Vagina (tissue), 2 donors: ENCODE measurements at regions not wholly inside any gene's neighbourhood (a gene's known extent, or its start where the extent isn't known, plus 50 kb on each side); places are given as distances from the start of the nearest gene placed in this dataset.

Source experiments
- DNase-seq, 2 donors: peaks; one replicate each; pipeline ENCODE4 v3.0.0-alpha.2; 2017; ENCODE audit errors: extremely low spot score in 2 of 2
- H3K27ac ChIP-seq: fragments of 200-600 bp; sonication (generic); one replicate; pipeline ENCODE4 v1.5.1; 2019
- H3K27me3 ChIP-seq: fragments of 200-600 bp; sonication (generic); one replicate; pipeline ENCODE4 v1.5.1; 2019
- H3K36me3 ChIP-seq, 2 donors: fragments of 200-600 bp; sonication (generic); one replicate each; pipeline ENCODE4 v1.5.1; 2017 to 2019
- H3K4me1 ChIP-seq: fragments of 200-600 bp; sonication (generic); one replicate; pipeline ENCODE4 v1.5.1; 2019
- H3K4me3 ChIP-seq, 2 donors: fragments of 200-600 bp; sonication (generic); 1 replicate in 1 of 2; 2 replicates in 1 of 2; pipeline ENCODE4 v1.5.1; 2016 to 2019
- H3K9me3 ChIP-seq: fragments of 200-600 bp; sonication (generic); one replicate; pipeline ENCODE4 v1.5.1; 2019
- CTCF ChIP-seq, 3 experiments: fragments of 450-650 bp in 2 of 3; fragments of 200-600 bp in 1 of 3; sonication (generic) in 1 of 3; IDR thresholded peaks; one replicate each; pipeline ENCODE4 v1.5.1; 2017 to 2019; ENCODE audit warnings: antibody characterized with exemption in 3 of 3, mild to moderate bottlenecking in 2 of 3, moderate library complexity in 2 of 3
- POLR2A ChIP-seq, 2 donors: fragments of 450-650 bp; IDR thresholded peaks; one replicate each; pipeline ENCODE4 v1.6.1; 2017; ENCODE audit warnings: antibody characterized with exemption in 2 of 2, mild to moderate bottlenecking in 2 of 2, moderate library complexity in 2 of 2
- POLR2AphosphoS5 ChIP-seq, 2 donors: sonication (generic); formaldehyde crosslinking; IDR thresholded peaks; one replicate each; pipeline ENCODE4 v1.9.0; 2017; ENCODE audit warnings: antibody characterized with exemption in 2 of 2, mild to moderate bottlenecking in 2 of 2, low read depth in 1 of 2; ENCODE audit not compliant: insufficient read depth in 1 of 2
- intact Hi-C: fragments of 100-400 bp; cut with DNase I; formaldehyde crosslinking; loops from one replicate; pipeline ENCODE4 v1.15.1; 2023

GRCh38 chr1:8200317-8201115 lies 117.4 kb upstream of the SLC45A1 start:
- intact Hi-C loops: loop anchor here (5.0 kb wide), 1 partner anchor 68 kb away; no protein-coding TSS in a partner anchor
- H3K4me3 ChIP-seq: no peak overlapping the region
- peaks cover 53% of the 10 kb centered on the region for H3K4me1 ChIP-seq
- H3K9me3 ChIP-seq: no peaks in the 10 kb centered on the region
- H3K27ac ChIP-seq: peak overlapping the region; percentile 88
- no peaks in the 10 kb centered on the region for H3K36me3 ChIP-seq
- no peak for DNase-seq
- no peaks in the 10 kb centered on the region for H3K27me3 ChIP-seq
- TF ChIP-seq CTCF (IDR thresholded peaks at IDR 0.05) (no peak), POLR2A (IDR thresholded peaks at IDR 0.05) (no peak), POLR2AphosphoS5 (IDR thresholded peaks at IDR 0.05; ENCODE audit: insufficient read depth in 1 of 2, low read depth in 1 of 2) (no peak)

- intact Hi-C loops: no loop called here
- H3K36me3 ChIP-seq: no peaks in the 10 kb centered on the region
- no peaks in the 10 kb centered on the region for H3K27me3 ChIP-seq
- no peak overlapping the region for H3K4me3 ChIP-seq
- no peak for TF ChIP-seq POLR2AphosphoS5 (IDR thresholded peaks at IDR 0.05; ENCODE audit: insufficient read depth in 1 of 2, low read depth in 1 of 2)
- TF ChIP-seq POLR2A (IDR thresholded peaks at IDR 0.05): no peak
- TF ChIP-seq CTCF (IDR thresholded peaks at IDR 0.05): no peak
- DNase-seq: no peak
- H3K9me3 ChIP-seq: no peaks in the 10 kb centered on the region
- H3K4me1 ChIP-seq: peaks cover 33% of the 10 kb centered on the region
- no peak overlapping the region for H3K27ac ChIP-seq
Measured at GRCh38 chr1:8198522-8198921, 119.4 kb upstream of the SLC45A1 start.

- DNase-seq: no peak
- Histone ChIP-seq H3K4me1 (peaks cover 25% of the 10 kb centered on the region), H3K9me3 (no peaks in the 10 kb centered on the region), H3K27me3 (no peaks in the 10 kb centered on the region), H3K4me3 (no peak overlapping the region), H3K27ac (peak overlapping the region; percentile 28), H3K36me3 (no peaks in the 10 kb centered on the region)
- intact Hi-C loops: no loop called here
- TF ChIP-seq POLR2AphosphoS5 (IDR thresholded peaks at IDR 0.05; ENCODE audit: insufficient read depth in 1 of 2, low read depth in 1 of 2): peak; percentile 60 to 74
- TF ChIP-seq POLR2A (IDR thresholded peaks at IDR 0.05): no peak
- TF ChIP-seq CTCF (IDR thresholded peaks at IDR 0.05): no peak
Measured at GRCh38 chr1:8197493-8198282, 120.2 kb upstream of the SLC45A1 start.

GRCh38 chr1:8194481-8195227 lies 123.3 kb upstream of the SLC45A1 start:
- TF ChIP-seq POLR2A (IDR thresholded peaks at IDR 0.05) (no peak), CTCF (IDR thresholded peaks at IDR 0.05) (no peak), POLR2AphosphoS5 (IDR thresholded peaks at IDR 0.05; ENCODE audit: insufficient read depth in 1 of 2, low read depth in 1 of 2) (no peak)
- Histone ChIP-seq H3K9me3 (no peaks in the 10 kb centered on the region), H3K27me3 (no peaks in the 10 kb centered on the region), H3K36me3 (no peaks in the 10 kb centered on the region), H3K4me1 (peaks cover 12% of the 10 kb centered on the region), H3K27ac (no peak overlapping the region), H3K4me3 (no peak overlapping the region)
- intact Hi-C loops: no loop called here
- no peak for DNase-seq
